ENCODE measurements at regions not wholly inside any gene's neighbourhood (a gene's known extent, or its start where the extent isn't known, plus 50 kb on each side); places are given as distances from the start of the nearest gene placed in this dataset.

GRCh38 chr10:110394898-110395297 is 90.2 kb upstream of the SMNDC1 start:
- no peaks in the 10 kb centered on the region for H3K79me2 ChIP-seq (ENCODE audit: control insufficient read depth, insufficient read depth, low read length)
- DNase-seq (ENCODE audit: extremely low read depth in 1 of 4, low spot score in 3 of 4) (no peak), FAIRE-seq (no peak), ATAC-seq (no peak)
- no peaks in the 10 kb centered on the region for H3K9me3 ChIP-seq (replicated peaks; ENCODE audit: control insufficient read depth, insufficient read depth, low read depth, low read length)
- no peak overlapping the region for H2AFZ ChIP-seq (ENCODE audit: low read depth, low read length)
- in situ Hi-C loops (cut with MboI) = no loop called here
- no peaks in the 10 kb centered on the region; the same call in 1 of the 2 replicates for H4K20me1 ChIP-seq (replicated peaks; ENCODE audit: control insufficient read depth, insufficient read depth, low read length)
- peaks cover 0 to 11% of the 10 kb centered on the region in 2 experiments; a peak in 4 of 5 replicates for H3K4me1 ChIP-seq (replicated peaks in 1 of 2; ENCODE audit: control insufficient read depth in 2 of 2, insufficient read depth in 2 of 2, low read length in 2 of 2)
- CTCF ChIA-PET (ENCODE audit: low intra/inter-chr PET ratio) = no interaction called here
- H3K27ac ChIP-seq (ENCODE audit: extremely low read depth, low read depth, low read length) = no peak overlapping the region
- H3K9me1 ChIP-seq (ENCODE audit: control insufficient read depth, insufficient read depth, low read length) = no peaks in the 10 kb centered on the region
- POLR2A ChIA-PET = no interaction called here
- no peak overlapping the region for H3K4me3 ChIP-seq
- H3K36me3 ChIP-seq (ENCODE audit: control insufficient read depth, insufficient read depth, low read length) = no peaks in the 10 kb centered on the region
- intact Hi-C loops (cut with micrococcal nuclease) = loop anchor here (5.0 kb wide), 1 partner anchor 38 kb away; no protein-coding TSS in a partner anchor
- BruUV-seq (replicated peaks) = no TSS peak
- H3K4me2 ChIP-seq (ENCODE audit: insufficient read depth, low read length) = no peak overlapping the region
- H3K9ac ChIP-seq (ENCODE audit: insufficient read depth in 1 of 2, low read depth in 2 of 2, low read length in 2 of 2) = no peak overlapping the region
- WGBS (ENCODE audit: insufficient coverage, low coverage, missing lambda C conversion rate) = 32% methylated on average over 6 of the region's 6 CpGs
- peaks cover 2 to 29% of the 10 kb centered on the region in 2 experiments; a peak in 3 of 5 replicates for H3K27me3 ChIP-seq (ENCODE audit: control insufficient read depth in 2 of 2, insufficient read depth in 2 of 2, low read length in 2 of 2)
- TF ChIP-seq ESRRA (IDR thresholded peaks at IDR 0.05; ENCODE audit: borderline replicate concordance, low read depth) (no peak), TBL1XR1 (IDR thresholded peaks at IDR 0.05; ENCODE audit: low read length in 2 of 2) (no peak), ZNF253 (CRISPR knock-in tag; conservative IDR thresholded peaks at IDR 0.05) (no peak), CUX1 (CRISPR knock-in tag; IDR thresholded peaks at IDR 0.05) (no peak), NBN (IDR thresholded peaks at IDR 0.05; ENCODE audit: low read depth) (no peak), SAFB (IDR thresholded peaks at IDR 0.05; ENCODE audit: borderline replicate concordance, low read depth, low read length) (no peak), MCM7 (IDR thresholded peaks at IDR 0.05) (no peak), POLR2AphosphoS2 (IDR thresholded peaks at IDR 0.05; ENCODE audit: low read length) (no peak), PKNOX1 (IDR thresholded peaks at IDR 0.05) (no peak), FOXO4 (CRISPR knock-in tag; IDR thresholded peaks at IDR 0.05) (no peak), DDX20 (tag; IDR thresholded peaks at IDR 0.05; ENCODE audit: low read depth) (no peak), ZNF143 (CRISPR knock-in tag; IDR thresholded peaks at IDR 0.05) (no peak), RBM15 (IDR thresholded peaks at IDR 0.05; ENCODE audit: insufficient read depth, low read length) (no peak), FOXM1 (IDR thresholded peaks at IDR 0.05; ENCODE audit: low read depth) (no peak), FOXM1 (CRISPR knock-in tag; IDR thresholded peaks at IDR 0.05; ENCODE audit: low read depth) (no peak), PHF8 (IDR thresholded peaks at IDR 0.05; ENCODE audit: borderline replicate concordance, low read length) (no peak), ZNF668 (CRISPR knock-in tag; IDR thresholded peaks at IDR 0.05) (no peak), RBM25 (IDR thresholded peaks at IDR 0.05; ENCODE audit: low read depth, low read length, severe bottlenecking) (no peak)

All from K562 (cell line).